Breast epithelium (tissue), 4 donors: ENCODE measurements at regions not wholly inside any gene's neighbourhood (a gene's known extent, or its start where the extent isn't known, plus 50 kb on each side); places are given as distances from the start of the nearest gene placed in this dataset.

Experiments used
- DNase-seq, 2 donors: peaks; one replicate each; pipeline ENCODE4 v3.0.0-alpha.2; 2019; ENCODE audit warnings: low spot score in 2 of 2
- H3K27ac ChIP-seq, 2 donors: fragments of 200-600 bp; sonication (generic) in 1 of 2; one replicate each; pipeline ENCODE4 v1.5.1; 2016 to 2019; ENCODE audit warnings: mild to moderate bottlenecking in 1 of 2
- H3K27me3 ChIP-seq, 2 donors: fragments of 200-600 bp; sonication (generic) in 1 of 2; one replicate each; pipeline versions ENCODE4 v1.5.1 to v1.6.0; 2017 to 2019; ENCODE audit warnings: control low read depth in 1 of 2, mild to moderate bottlenecking in 1 of 2
- H3K36me3 ChIP-seq: fragments of 200-600 bp; one replicate; pipeline ENCODE4 v1.5.1; 2019
- H3K4me1 ChIP-seq, 2 donors: fragments of 200-600 bp; sonication (generic); one replicate each; pipeline ENCODE4 v1.5.1; 2016 to 2019; ENCODE audit warnings: control low read depth in 1 of 2
- H3K4me3 ChIP-seq, 3 donors: fragments of 200-600 bp; sonication (generic); 1 replicate in 2 of 3; 2 replicates in 1 of 3; pipeline ENCODE4 v1.5.1; 2016 to 2019; ENCODE audit warnings: mild to moderate bottlenecking in 3 of 3, moderate library complexity in 2 of 3
- H3K9me3 ChIP-seq, 2 donors: fragments of 200-600 bp; sonication (generic) in 1 of 2; one replicate each; pipeline ENCODE4 v1.5.1; 2016 to 2019; ENCODE audit warnings: control low read depth in 1 of 2
- POLR2A ChIP-seq: fragments of 450-650 bp; IDR thresholded peaks from one replicate; pipeline ENCODE4 v1.6.1; 2016; ENCODE audit warnings: antibody characterized with exemption, mild to moderate bottlenecking, moderate library complexity
- POLR2AphosphoS5 ChIP-seq, 3 donors: sonication (generic); formaldehyde crosslinking; IDR thresholded peaks; one replicate each; pipeline ENCODE4 v1.6.1; 2017; ENCODE audit warnings: antibody characterized with exemption in 3 of 3
- intact Hi-C: fragments of 100-400 bp; cut with DNase I; formaldehyde crosslinking; loops from one replicate; pipeline ENCODE4 v1.15.1; 2023; ENCODE audit warnings: low total_unique reads
- TF ChIP-seq, protein P1 (sequence below), 3 donors: fragments of 450-650 bp; IDR thresholded peaks; one replicate each; pipeline ENCODE4 v1.5.1; 2016 to 2017; ENCODE audit warnings: antibody characterized with exemption in 3 of 3, mild to moderate bottlenecking in 3 of 3, moderate library complexity in 3 of 3

DNA sequence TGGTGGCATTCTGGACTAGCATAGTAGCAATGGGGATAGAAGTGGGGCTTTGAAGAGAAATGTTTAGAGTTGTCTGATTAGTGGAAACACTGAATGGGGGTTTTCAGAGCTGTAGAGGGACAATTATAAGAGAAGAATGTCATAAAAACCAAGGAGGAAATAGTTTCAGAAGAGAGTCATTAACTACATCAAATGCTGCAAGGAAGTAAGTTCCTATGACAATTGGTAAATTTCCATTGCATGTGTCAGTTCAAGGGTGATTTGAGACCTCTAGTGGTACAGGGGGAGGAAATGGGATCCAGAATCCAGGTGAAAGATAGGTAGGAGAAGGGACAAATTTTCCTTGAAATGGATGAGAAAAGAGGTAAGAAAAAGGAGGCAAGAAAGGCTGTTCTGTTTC, 68.3 kb upstream of the TBC1D5 start:
- H3K27ac ChIP-seq: no peak overlapping the region
- no peak overlapping the region for H3K4me3 ChIP-seq
- no peaks in the 10 kb centered on the region for H3K4me1 ChIP-seq
- TF ChIP-seq POLR2AphosphoS5 (IDR thresholded peaks at IDR 0.05) (no peak), POLR2A (no peak)
- TF ChIP-seq, protein P1, sequence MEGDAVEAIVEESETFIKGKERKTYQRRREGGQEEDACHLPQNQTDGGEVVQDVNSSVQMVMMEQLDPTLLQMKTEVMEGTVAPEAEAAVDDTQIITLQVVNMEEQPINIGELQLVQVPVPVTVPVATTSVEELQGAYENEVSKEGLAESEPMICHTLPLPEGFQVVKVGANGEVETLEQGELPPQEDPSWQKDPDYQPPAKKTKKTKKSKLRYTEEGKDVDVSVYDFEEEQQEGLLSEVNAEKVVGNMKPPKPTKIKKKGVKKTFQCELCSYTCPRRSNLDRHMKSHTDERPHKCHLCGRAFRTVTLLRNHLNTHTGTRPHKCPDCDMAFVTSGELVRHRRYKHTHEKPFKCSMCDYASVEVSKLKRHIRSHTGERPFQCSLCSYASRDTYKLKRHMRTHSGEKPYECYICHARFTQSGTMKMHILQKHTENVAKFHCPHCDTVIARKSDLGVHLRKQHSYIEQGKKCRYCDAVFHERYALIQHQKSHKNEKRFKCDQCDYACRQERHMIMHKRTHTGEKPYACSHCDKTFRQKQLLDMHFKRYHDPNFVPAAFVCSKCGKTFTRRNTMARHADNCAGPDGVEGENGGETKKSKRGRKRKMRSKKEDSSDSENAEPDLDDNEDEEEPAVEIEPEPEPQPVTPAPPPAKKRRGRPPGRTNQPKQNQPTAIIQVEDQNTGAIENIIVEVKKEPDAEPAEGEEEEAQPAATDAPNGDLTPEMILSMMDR (IDR thresholded peaks at IDR 0.05): no peak
- no peak for DNase-seq
- H3K9me3 ChIP-seq: no peaks in the 10 kb centered on the region
- intact Hi-C loops: no loop called here
- H3K36me3 ChIP-seq: no peaks in the 10 kb centered on the region
- no peaks in the 10 kb centered on the region for H3K27me3 ChIP-seq

DNA sequence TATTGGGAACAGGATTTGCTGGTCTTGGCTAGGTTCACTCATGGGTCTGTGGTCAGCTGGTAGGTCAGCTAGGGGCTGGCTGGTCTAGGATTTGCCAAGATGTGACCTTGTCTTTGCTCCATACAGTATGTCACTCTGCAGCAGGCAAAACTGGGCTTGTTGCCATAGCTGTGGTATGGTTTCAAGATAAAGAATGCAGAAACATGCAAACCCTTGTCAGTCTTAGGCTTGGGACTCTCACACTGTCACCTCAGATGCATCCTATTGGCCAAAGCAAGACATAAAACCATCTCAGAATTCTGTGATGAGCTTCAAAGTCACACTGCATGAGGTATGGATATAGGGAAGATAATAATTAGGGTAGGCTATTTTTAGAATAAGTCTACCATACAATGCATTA, 66.6 kb upstream of the TBC1D5 start:
- DNase-seq: no peak
- TF ChIP-seq, protein P1 (IDR thresholded peaks at IDR 0.05): no peak
- TF ChIP-seq POLR2AphosphoS5 (IDR thresholded peaks at IDR 0.05) (no peak), POLR2A (no peak)
- Histone ChIP-seq H3K9me3 (no peaks in the 10 kb centered on the region), H3K4me3 (no peak overlapping the region), H3K4me1 (no peaks in the 10 kb centered on the region), H3K27me3 (no peaks in the 10 kb centered on the region), H3K27ac (no peak overlapping the region), H3K36me3 (no peaks in the 10 kb centered on the region)
- intact Hi-C loops: no loop called here

DNA sequence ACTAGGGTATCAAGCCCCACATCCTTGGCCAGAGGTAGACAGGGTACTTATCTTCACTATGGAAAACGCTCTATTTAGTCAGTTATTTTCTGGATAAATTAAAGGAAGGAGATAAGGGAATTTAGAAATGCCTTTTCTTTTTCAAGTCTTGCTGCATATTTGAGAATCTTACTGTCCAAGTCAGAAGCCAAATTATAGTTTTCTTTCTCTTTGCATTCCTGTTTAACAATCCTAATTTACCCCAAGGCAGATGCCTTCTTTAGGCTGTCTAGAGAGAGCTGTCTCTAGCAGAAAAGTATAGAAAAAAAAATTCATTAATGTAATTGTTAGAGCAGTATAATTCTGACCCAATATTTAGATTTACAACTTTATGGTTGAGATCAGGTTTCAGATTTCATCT, 64.4 kb upstream of the TBC1D5 start:
- intact Hi-C loops: no loop called here
- TF ChIP-seq POLR2AphosphoS5 (IDR thresholded peaks at IDR 0.05) (no peak), POLR2A (no peak)
- TF ChIP-seq, protein P1 (IDR thresholded peaks at IDR 0.05): no peak

DNA sequence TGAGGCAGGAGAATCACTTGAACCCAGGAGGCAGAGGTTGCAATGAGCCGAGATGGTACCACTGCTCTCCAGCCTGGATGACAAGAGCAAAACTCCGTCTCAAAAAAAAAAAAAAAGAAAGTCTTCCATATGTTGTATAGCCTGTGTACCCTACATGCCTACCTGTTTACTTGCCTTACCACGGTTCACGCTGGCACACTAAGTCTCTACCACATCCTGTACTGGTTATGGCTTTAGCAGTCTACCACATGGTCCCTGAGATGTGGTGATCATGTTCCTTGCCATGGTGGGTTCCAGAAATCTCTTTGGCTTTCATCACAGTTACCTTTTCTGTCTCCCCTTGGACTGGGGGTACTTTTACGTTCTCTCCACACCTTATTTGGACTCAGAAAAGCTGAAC, 63.8 kb upstream of the TBC1D5 start:
- no peak overlapping the region for H3K4me3 ChIP-seq
- no peak overlapping the region for H3K27ac ChIP-seq
- TF ChIP-seq, protein P1 (IDR thresholded peaks at IDR 0.05): no peak
- no peak for TF ChIP-seq POLR2A
- no peak for TF ChIP-seq POLR2AphosphoS5 (IDR thresholded peaks at IDR 0.05)
- intact Hi-C loops: no loop called here
- no peak for DNase-seq
- no peaks in the 10 kb centered on the region for H3K27me3 ChIP-seq
- H3K4me1 ChIP-seq: no peaks in the 10 kb centered on the region
- no peaks in the 10 kb centered on the region for H3K36me3 ChIP-seq
- no peaks in the 10 kb centered on the region for H3K9me3 ChIP-seq

More for the DNA sequence above, 64.4 kb upstream of the TBC1D5 start:
- Histone ChIP-seq H3K4me3 (no peak overlapping the region), H3K9me3 (no peaks in the 10 kb centered on the region), H3K27me3 (no peaks in the 10 kb centered on the region), H3K4me1 (no peaks in the 10 kb centered on the region), H3K36me3 (no peaks in the 10 kb centered on the region), H3K27ac (no peak overlapping the region)
- DNase-seq: no peak

DNA sequence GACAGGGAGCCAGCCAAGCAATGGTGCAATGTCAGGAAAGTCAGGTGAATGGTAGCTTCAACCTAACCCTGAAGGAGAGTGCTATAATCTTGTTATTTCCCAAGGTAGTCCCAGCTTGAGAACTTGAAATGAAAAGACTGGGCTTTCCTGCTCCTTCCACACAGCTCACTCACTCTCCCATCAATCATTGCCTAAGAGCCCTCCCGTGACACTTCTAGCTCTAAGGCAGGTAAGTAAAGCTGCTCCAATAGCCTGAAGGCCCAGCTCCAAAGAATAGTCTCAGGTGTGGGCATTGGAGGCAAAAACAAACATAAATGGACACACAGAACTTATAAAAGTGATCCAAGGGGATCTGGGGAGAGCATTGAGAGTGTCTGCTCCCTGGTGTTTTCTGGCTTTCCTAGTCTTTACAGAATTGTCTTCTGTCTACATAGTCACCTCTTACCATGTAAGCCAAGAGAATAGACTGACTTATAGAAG, 63.1 kb upstream of the TBC1D5 start:
- Histone ChIP-seq H3K27ac (no peak overlapping the region), H3K27me3 (no peaks in the 10 kb centered on the region), H3K4me3 (no peak overlapping the region), H3K9me3 (no peaks in the 10 kb centered on the region), H3K36me3 (no peaks in the 10 kb centered on the region), H3K4me1 (no peaks in the 10 kb centered on the region)
- DNase-seq: no peak
- TF ChIP-seq, protein P1 (IDR thresholded peaks at IDR 0.05): no peak
- TF ChIP-seq POLR2A (no peak), POLR2AphosphoS5 (IDR thresholded peaks at IDR 0.05) (no peak)
- intact Hi-C loops: no loop called here
